IMR-90 (cell line): ENCODE measurements at regions not wholly inside any gene's neighbourhood (a gene's known extent, or its start where the extent isn't known, plus 50 kb on each side); places are given as distances from the start of the nearest gene placed in this dataset.

Source experiments
- ATAC-seq: fragments of 200-7000 bp; cut with Tn5 transposase; 2 replicates; pipeline ENCODE4 v1.9.1; 2020; ENCODE audit warnings: low read depth, mild to moderate bottlenecking, moderate library complexity
- BruUV-seq: library from RNA; stranded (reverse); fragments of 400-500 nt; replicated peaks from 2 replicates; lab custom pipeline; 2021; lab: Mats Ljungman, UMichigan
- CTCF ChIA-PET: fragments of 300-600 bp; formaldehyde crosslinking; extraction: SDS; loops from one replicate; lab custom pipeline; 2021; ENCODE audit warnings: antibody characterized with exemption; lab: Yijun Ruan, JAX
- POLR2A ChIA-PET: fragments of 300-600 bp; sonication (Branson Sonifier 250); formaldehyde crosslinking; loops from one replicate; lab custom pipeline; 2022; ENCODE audit warnings: antibody characterized with exemption; ENCODE audit not compliant: unreplicated experiment; lab: Charles Lee
- DNase-seq: peaks from one replicate; pipeline ENCODE4 v3.0.0; 2013
- H2AFZ ChIP-seq: replicated peaks from 2 replicates; pipeline ENCODE3; 2013; ENCODE audit warnings: low read length, mild to moderate bottlenecking; ENCODE audit not compliant: poor library complexity
- H2AK5ac ChIP-seq: 2 replicates; pipeline ENCODE4 v1.6.1; 2013; ENCODE audit warnings: low read depth, low read length, inconsistent platforms
- H2AK9ac ChIP-seq: replicated peaks from 2 replicates; pipeline ENCODE3; 2013; ENCODE audit warnings: mild to moderate bottlenecking, low read depth, low read length, moderate library complexity; ENCODE audit not compliant: poor library complexity
- H2BK120ac ChIP-seq: 2 replicates; pipeline ENCODE4 v1.6.1; 2013; ENCODE audit warnings: low read depth, low read length, inconsistent platforms
- H2BK15ac ChIP-seq: 3 replicates; pipeline ENCODE4 v1.6.1; 2013; ENCODE audit warnings: low read depth, low read length, inconsistent platforms
- H2BK20ac ChIP-seq: 2 replicates; pipeline ENCODE4 v1.6.1; 2013; ENCODE audit warnings: low read depth, mild to moderate bottlenecking, inconsistent platforms, low read length, moderate library complexity
- H2BK5ac ChIP-seq: 2 replicates; pipeline ENCODE4 v1.6.1; 2013; ENCODE audit warnings: mild to moderate bottlenecking, low read depth, low read length, inconsistent platforms; ENCODE audit not compliant: poor library complexity, severe bottlenecking
- H3K14ac ChIP-seq: replicated peaks from 2 replicates; pipeline ENCODE4 v1.6.1; 2013; ENCODE audit warnings: low read depth, low read length, inconsistent platforms
- H3K18ac ChIP-seq: 2 replicates; pipeline ENCODE4 v1.6.1; 2013; ENCODE audit warnings: low read depth, low read length, control low read depth
- H3K23ac ChIP-seq: 2 replicates; pipeline ENCODE4 v1.6.1; 2013; ENCODE audit warnings: low read depth, low read length, inconsistent platforms
- H3K27ac ChIP-seq: 2 replicates; pipeline ENCODE4 v1.5.1; 2013; ENCODE audit warnings: mild to moderate bottlenecking, control low read depth, low read length; ENCODE audit not compliant: insufficient read depth
- H3K27me3 ChIP-seq: 2 replicates; pipeline ENCODE4 v1.6.1; 2013; ENCODE audit warnings: low read length; ENCODE audit not compliant: control insufficient read depth, insufficient read depth
- H3K36me3 ChIP-seq: 2 replicates; pipeline ENCODE4 v1.6.1; 2013; ENCODE audit warnings: low read length, mixed read lengths; ENCODE audit not compliant: control insufficient read depth, insufficient read depth
- H3K4ac ChIP-seq: 2 replicates; pipeline ENCODE4 v1.6.1; 2013; ENCODE audit warnings: low read depth, low read length, inconsistent platforms
- H3K4me1 ChIP-seq: 2 replicates; pipeline ENCODE4 v1.6.1; 2013; ENCODE audit warnings: low read length, mixed read lengths; ENCODE audit not compliant: control insufficient read depth, insufficient read depth
- H3K4me2 ChIP-seq: 2 replicates; pipeline ENCODE4 v1.6.1; 2013; ENCODE audit warnings: low read depth, mild to moderate bottlenecking, control low read depth, low read length, moderate library complexity
- H3K4me3 ChIP-seq: 2 replicates; pipeline ENCODE4 v1.5.1; 2013; ENCODE audit warnings: low read depth, mild to moderate bottlenecking, control low read depth, low read length, moderate library complexity; ENCODE audit not compliant: insufficient read depth
- H3K56ac ChIP-seq: 2 replicates; pipeline ENCODE4 v1.6.1; 2013; ENCODE audit warnings: low read length, inconsistent platforms; ENCODE audit not compliant: insufficient read depth; ENCODE audit errors: extremely low read depth
- H3K79me1 ChIP-seq, 2 experiments: 2 replicates each; pipeline ENCODE4 v1.6.1; 2013; ENCODE audit warnings: low read length in 2 of 2, inconsistent platforms in 1 of 2, low read depth in 1 of 2
- H3K9ac ChIP-seq: 2 replicates; pipeline ENCODE4 v1.6.1; 2013; ENCODE audit warnings: low read depth, low read length, control low read depth
- H3K9me1 ChIP-seq: 2 replicates; pipeline ENCODE4 v1.6.1; 2013; ENCODE audit warnings: low read length, inconsistent platforms; ENCODE audit not compliant: insufficient read depth
- H3K9me3 ChIP-seq: 2 replicates; pipeline ENCODE4 v1.6.1; 2013; ENCODE audit warnings: low read length; ENCODE audit not compliant: control insufficient read depth, insufficient read depth
- H4K20me1 ChIP-seq: 2 replicates; pipeline ENCODE4 v1.6.1; 2013; ENCODE audit warnings: low read length, inconsistent platforms; ENCODE audit not compliant: insufficient read depth
- H4K5ac ChIP-seq: 2 replicates; pipeline ENCODE4 v1.6.1; 2013; ENCODE audit warnings: mild to moderate bottlenecking, low read depth, low read length, control low read depth
- H4K8ac ChIP-seq, 2 experiments: 2 replicates each; pipeline ENCODE4 v1.6.1; 2013; ENCODE audit warnings: low read depth in 2 of 2, low read length in 2 of 2, control low read depth in 1 of 2, inconsistent platforms in 1 of 2
- H4K91ac ChIP-seq: 2 replicates; pipeline ENCODE4 v1.6.1; 2013; ENCODE audit warnings: low read depth, low read length, inconsistent platforms; ENCODE audit not compliant: insufficient read depth
- BHLHE40 ChIP-seq: fragments of 150-350 bp; IDR thresholded peaks from 2 replicates; pipeline ENCODE4 v1.6.1; 2016; ENCODE audit warnings: mild to moderate bottlenecking, low read depth, low read length
- CEBPB ChIP-seq: IDR thresholded peaks from 2 replicates; pipeline ENCODE4 v1.6.1; 2012; ENCODE audit warnings: low read depth, low read length, improper control_type of control experiment
- CHD1 ChIP-seq: IDR thresholded peaks from 2 replicates; pipeline ENCODE4 v1.6.1; 2012; ENCODE audit warnings: low read depth, low read length, improper control_type of control experiment
- CTCF ChIP-seq: conservative IDR thresholded peaks from 2 replicates; pipeline ENCODE4 v1.5.1; 2012; ENCODE audit warnings: mild to moderate bottlenecking, low read depth, low read length, improper control_type of control experiment
- ELK1 ChIP-seq: fragments of 150-350 bp; IDR thresholded peaks from 2 replicates; pipeline ENCODE4 v1.6.1; 2016; ENCODE audit warnings: low read depth, mild to moderate bottlenecking, low read length, moderate library complexity, borderline replicate concordance
- FOS ChIP-seq: fragments of 150-350 bp; IDR thresholded peaks from 2 replicates; pipeline ENCODE4 v1.6.1; 2016; ENCODE audit warnings: low read depth, low read length
- MAFK ChIP-seq: IDR thresholded peaks from 2 replicates; pipeline ENCODE4 v1.6.1; 2012; ENCODE audit warnings: low read depth, low read length, improper control_type of control experiment
- MAZ ChIP-seq: IDR thresholded peaks from 2 replicates; pipeline ENCODE4 v1.6.1; 2012; ENCODE audit warnings: low read depth, mild to moderate bottlenecking, low read length, improper control_type of control experiment, moderate library complexity, borderline replicate concordance
- MXI1 ChIP-seq: IDR thresholded peaks from 2 replicates; pipeline ENCODE4 v1.6.1; 2012; ENCODE audit warnings: low read depth, mild to moderate bottlenecking, low read length, moderate library complexity, borderline replicate concordance
- NFE2L2 ChIP-seq: fragments of 150-350 bp; IDR thresholded peaks from 2 replicates; pipeline ENCODE4 v1.6.1; 2016; ENCODE audit warnings: low read depth, mild to moderate bottlenecking, low read length
- POLR2A ChIP-seq: IDR thresholded peaks from 2 replicates; pipeline ENCODE4 v1.6.1; 2012; ENCODE audit warnings: mild to moderate bottlenecking, low read depth, low read length
- RAD21 ChIP-seq: IDR thresholded peaks from 2 replicates; pipeline ENCODE4 v1.6.1; 2012; ENCODE audit warnings: low read length, improper control_type of control experiment
- RCOR1 ChIP-seq: IDR thresholded peaks from 2 replicates; pipeline ENCODE4 v1.6.1; 2012; ENCODE audit warnings: mild to moderate bottlenecking, low read length, improper control_type of control experiment; ENCODE audit not compliant: insufficient replicate concordance
- RFX5 ChIP-seq: IDR thresholded peaks from 2 replicates; pipeline ENCODE4 v1.8.0; 2012; ENCODE audit warnings: low read depth, mild to moderate bottlenecking, low read length, moderate library complexity
- SMC3 ChIP-seq: fragments of 150-350 bp; IDR thresholded peaks from 2 replicates; pipeline ENCODE4 v1.6.1; 2016; ENCODE audit warnings: low read depth, mild to moderate bottlenecking, antibody characterized with exemption, low read length, moderate library complexity
- USF2 ChIP-seq: fragments of 150-350 bp; IDR thresholded peaks from 2 replicates; pipeline ENCODE4 v1.6.1; 2017; ENCODE audit warnings: mild to moderate bottlenecking, antibody characterized with exemption, low read length, low read depth
- WGBS, 2 experiments: methylation state at CpG; one replicate each; pipeline versions ENCODE4 v1.1.5 to v1.1.7; 2013; ENCODE audit warnings: missing lambda C conversion rate in 2 of 2; ENCODE audit not compliant: insufficient read length in 1 of 2; ENCODE audit errors: extremely low coverage in 2 of 2; 5-methylcytosine and 5-hydroxymethylcytosine counted together
- dilution Hi-C: fragments of 300-500 bp; cut with HindIII; formaldehyde crosslinking; loops from one replicate; pipeline ENCODE4 v1.14.3; 2018; ENCODE audit warnings: low sequenced_read_pairs; ENCODE audit not compliant: unreplicated experiment
- in situ Hi-C: fragments of 300-500 bp; cut with MboI; formaldehyde crosslinking; loops from 3 replicates; pipeline ENCODE4 v1.14.3; 2019; ENCODE audit warnings: low sequenced_read_pairs, inconsistent platforms, mixed read lengths
- intact Hi-C: fragments of 100-400 bp; cut with micrococcal nuclease; formaldehyde crosslinking; loops from 2 replicates; pipeline ENCODE4 v1.10.0; 2022

GRCh38 chr7:42511027-42511426 lies 274.0 kb upstream of the GLI3 start:
- Histone ChIP-seq H2BK120ac (no peak overlapping the region), H3K4me3 (no peak overlapping the region), H3K4me1 (no peaks in the 10 kb centered on the region), H3K18ac (no peak overlapping the region), H3K4me2 (no peak overlapping the region), H3K9me3 (no peaks in the 10 kb centered on the region), H4K8ac (no peak overlapping the region), H3K36me3 (no peaks in the 10 kb centered on the region), H3K27ac (no peak overlapping the region), H3K9ac (no peak overlapping the region), H3K9me1 (no peaks in the 10 kb centered on the region), H3K27me3 (no peaks in the 10 kb centered on the region), H3K56ac (no peak overlapping the region), H3K14ac (no peak overlapping the region), H3K4ac (no peak overlapping the region), H3K79me1 (no peaks in the 10 kb centered on the region), H2BK5ac (no peak overlapping the region), H2BK15ac (no peak overlapping the region), H3K23ac (no peak overlapping the region), H2AFZ (no peak overlapping the region), H4K20me1 (no peaks in the 10 kb centered on the region), H2AK5ac (no peak overlapping the region), H4K5ac (no peak overlapping the region), H4K91ac (no peak overlapping the region), H2AK9ac (no peak overlapping the region), H2BK20ac (no peak overlapping the region)
- in situ Hi-C loops, result no loop called here
- TF ChIP-seq CTCF, result no peak
- TF ChIP-seq CHD1, result no peak
- no peak for TF ChIP-seq ELK1
- TF ChIP-seq USF2, result no peak
- TF ChIP-seq MXI1, result no peak
- TF ChIP-seq MAZ, result no peak
- TF ChIP-seq SMC3, result no peak
- no peak for TF ChIP-seq BHLHE40
- TF ChIP-seq RCOR1, result no peak
- no peak for TF ChIP-seq POLR2A
- TF ChIP-seq NFE2L2, result no peak
- no peak for TF ChIP-seq FOS
- no peak for TF ChIP-seq RAD21
- TF ChIP-seq MAFK, result no peak
- no peak for TF ChIP-seq RFX5
- no peak for TF ChIP-seq CEBPB
- dilution Hi-C loops, result no loop called here
- intact Hi-C loops, result no loop called here
- CTCF ChIA-PET, result interaction anchor here (0.6 kb wide), 1 partner anchor 71 kb away, joined by 3 read pairs; no protein-coding TSS in a partner anchor
- WGBS, 2 experiments, result no CpG with 5 or more reads among the region's 2 CpGs
- POLR2A ChIA-PET, result no interaction called here
- DNase-seq (no peak), ATAC-seq (no peak)
- no TSS peak for BruUV-seq
